IPS-NIHi7 (cell line): ENCODE measurements at regions not wholly inside any gene's neighbourhood (a gene's known extent, or its start where the extent isn't known, plus 50 kb on each side); places are given as distances from the start of the nearest gene placed in this dataset.
"Not testable (repeated sequence)": the region's sequence is repeated elsewhere in the genome, so short reads cannot be mapped to it uniquely, and the experiment has no call there.

Source experiments
- DNase-seq: peaks from one replicate; pipeline ENCODE4 v3.0.0; 2012; ENCODE audit warnings: mixed read lengths; ENCODE audit errors: extremely low spot score

GRCh38 chrX:39702636-39703035, 395.1 kb downstream of the BCOR start:
- DNase-seq = not testable (repeated sequence)

GRCh38 chrX:39703307-39703706, 394.5 kb downstream of the BCOR start:
- DNase-seq = no peak

- DNase-seq = no peak
These were observed 393.2 kb downstream of the BCOR start for GRCh38 chrX:39704590-39704989.

- DNase-seq = peak; percentile 46
These were observed 392.5 kb downstream of the BCOR start for GRCh38 chrX:39705290-39705689.

GRCh38 chrX:39709364-39709763, 388.4 kb downstream of the BCOR start:
- DNase-seq = no peak

GRCh38 chrX:39709812-39710211, 387.9 kb downstream of the BCOR start:
- DNase-seq = no peak

GRCh38 chrX:39710776-39711175, 387.0 kb downstream of the BCOR start:
- no peak for DNase-seq

GRCh38 chrX:39714471-39714870, 383.3 kb downstream of the BCOR start:
- DNase-seq = no peak

- no peak for DNase-seq
These were observed 381.4 kb downstream of the BCOR start for GRCh38 chrX:39716401-39716800.

GRCh38 chrX:39716802-39717540, 380.8 kb downstream of the BCOR start:
- DNase-seq = no peak

- no peak for DNase-seq
These were observed 378.8 kb downstream of the BCOR start for GRCh38 chrX:39718981-39719380.

- DNase-seq = no peak
These were observed 376.8 kb downstream of the BCOR start for GRCh38 chrX:39720945-39721344.

GRCh38 chrX:39721566-39722279, 376.0 kb downstream of the BCOR start:
- DNase-seq = no peak

- DNase-seq = no peak
These were observed 373.2 kb downstream of the BCOR start for GRCh38 chrX:39724544-39724943.

- no peak for DNase-seq
These were observed 372.6 kb downstream of the BCOR start for GRCh38 chrX:39725114-39725513.

- DNase-seq = no peak
These were observed 371.7 kb downstream of the BCOR start for GRCh38 chrX:39725928-39726619.

GRCh38 chrX:39726771-39727170, 371.0 kb downstream of the BCOR start:
- no peak for DNase-seq

- DNase-seq = no peak
These were observed 369.7 kb downstream of the BCOR start for GRCh38 chrX:39728025-39728424.

GRCh38 chrX:39728852-39729598, 368.7 kb downstream of the BCOR start:
- no peak for DNase-seq

GRCh38 chrX:39729981-39730661, 367.6 kb downstream of the BCOR start:
- DNase-seq = peak; percentile 58

GRCh38 chrX:39730662-39731329, 367.0 kb downstream of the BCOR start:
- peak; percentile 79 for DNase-seq
